Colon (tissue), 2 donors: ENCODE measurements at regions not wholly inside any gene's neighbourhood (a gene's known extent, or its start where the extent isn't known, plus 50 kb on each side); places are given as distances from the start of the nearest gene placed in this dataset.

Experiments used
- FAIRE-seq: peaks from 2 replicates; lab custom pipeline; 2012; peaks lifted over from hg19 to GRCh38; lab: Jason Lieb, UNC
- donor health status: control.
- donor health status: control.

DNA sequence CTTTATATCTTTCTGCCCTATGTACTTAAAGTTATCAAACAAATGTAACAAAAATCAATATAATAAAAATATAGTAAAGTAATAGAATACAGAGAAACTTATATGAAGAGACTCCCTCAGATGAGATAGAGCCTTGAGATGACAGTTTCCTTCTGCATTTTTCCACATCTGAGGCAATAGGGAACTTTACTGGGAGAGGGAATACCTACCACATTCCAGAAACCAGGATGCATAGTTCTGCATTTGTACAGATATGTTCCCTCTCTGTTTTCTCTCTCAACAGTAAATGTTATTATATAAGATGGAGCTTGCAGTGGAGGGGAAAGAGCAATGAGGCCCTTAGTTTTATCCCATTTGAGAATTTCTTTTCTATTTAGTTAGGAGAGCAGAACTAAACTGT, 109.6 kb upstream of the KCNN2 start:
- no peak for FAIRE-seq

DNA sequence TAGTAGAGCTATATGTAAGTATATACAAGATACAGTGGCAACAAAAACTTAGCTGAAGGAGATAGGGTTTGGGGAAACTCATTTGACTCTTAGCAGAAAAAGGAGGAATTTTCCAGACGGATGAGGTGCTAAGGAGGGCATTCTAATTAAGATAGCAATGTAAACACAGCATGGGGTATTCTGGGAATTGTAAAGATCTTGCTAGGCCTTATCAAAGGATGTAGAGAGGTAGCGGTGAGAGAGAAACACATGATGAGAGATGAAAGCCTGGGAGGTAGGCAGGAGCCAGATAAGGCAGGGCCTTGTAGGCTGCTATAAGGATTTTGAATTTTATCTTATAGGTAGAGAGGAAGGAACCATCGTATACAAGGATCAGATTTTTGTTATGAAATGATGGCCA, 106.6 kb upstream of the KCNN2 start:
- FAIRE-seq, result no peak

DNA sequence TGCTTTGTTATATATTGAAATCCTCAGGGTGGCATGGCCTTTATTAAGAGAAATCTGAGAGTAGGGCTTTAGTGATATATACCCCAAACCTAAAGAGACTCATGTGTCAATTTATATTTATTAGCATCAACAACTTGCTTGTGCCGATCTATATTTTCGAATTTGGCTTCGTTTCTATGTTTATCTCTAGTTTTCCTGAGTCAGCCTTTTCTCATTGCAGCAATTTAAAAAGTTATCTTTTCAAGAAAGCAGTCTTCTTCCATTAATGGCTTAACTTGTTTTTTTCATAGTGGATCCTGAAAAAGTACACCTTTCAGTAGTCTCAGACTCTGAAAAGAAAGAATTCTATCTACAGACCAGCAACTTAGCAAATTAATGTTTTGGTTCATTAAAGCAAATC, 99.9 kb upstream of the KCNN2 start:
- FAIRE-seq, result no peak

DNA sequence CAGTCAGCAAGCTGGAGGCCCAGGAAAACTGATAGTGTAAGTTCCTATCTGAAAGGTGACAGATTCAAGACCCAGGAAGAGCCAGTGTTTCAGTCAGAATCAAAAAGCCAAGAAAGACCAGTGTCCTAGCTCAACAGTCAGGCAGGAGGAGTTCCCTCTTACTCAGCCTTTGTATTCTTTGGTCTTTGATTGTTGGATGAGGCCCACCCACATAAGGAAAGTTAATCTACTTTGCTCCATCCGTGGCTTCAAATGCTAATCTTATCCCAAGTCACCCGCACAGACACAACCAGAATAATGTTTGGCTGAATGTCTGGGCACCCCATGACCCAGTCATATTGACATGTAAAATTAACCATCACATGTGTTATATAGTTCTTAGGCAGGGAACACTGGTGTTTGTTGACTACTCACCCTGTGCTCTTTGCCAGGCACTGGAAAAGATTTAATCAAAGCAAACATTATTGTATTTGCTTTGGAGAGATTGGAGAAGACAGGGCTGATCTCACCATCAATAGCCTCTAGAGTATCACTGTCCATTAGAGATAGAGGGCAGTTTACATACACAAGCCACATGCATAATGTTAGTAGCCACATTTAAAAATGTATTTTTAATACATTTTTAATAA, 96.3 kb upstream of the KCNN2 start:
- no peak for FAIRE-seq

DNA sequence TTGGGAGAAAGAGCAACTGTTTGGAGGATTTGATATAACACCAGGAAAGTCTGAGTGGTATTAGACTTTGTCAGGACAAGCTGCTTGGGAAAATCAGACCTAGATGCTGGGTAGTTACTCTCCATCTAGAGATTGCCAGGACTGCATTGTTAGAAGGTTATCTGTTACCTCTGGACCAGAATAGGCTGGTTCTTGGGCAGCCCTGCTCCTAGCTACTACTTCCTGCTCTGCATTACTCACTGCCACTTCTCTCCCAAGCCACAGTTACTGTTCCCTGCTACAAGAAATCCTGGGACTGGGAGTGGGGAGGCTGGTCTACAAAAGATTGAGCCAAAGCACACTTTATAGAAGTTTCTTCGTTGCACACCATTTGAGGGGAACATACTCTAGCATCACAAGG, 95.5 kb upstream of the KCNN2 start:
- no peak for FAIRE-seq

DNA sequence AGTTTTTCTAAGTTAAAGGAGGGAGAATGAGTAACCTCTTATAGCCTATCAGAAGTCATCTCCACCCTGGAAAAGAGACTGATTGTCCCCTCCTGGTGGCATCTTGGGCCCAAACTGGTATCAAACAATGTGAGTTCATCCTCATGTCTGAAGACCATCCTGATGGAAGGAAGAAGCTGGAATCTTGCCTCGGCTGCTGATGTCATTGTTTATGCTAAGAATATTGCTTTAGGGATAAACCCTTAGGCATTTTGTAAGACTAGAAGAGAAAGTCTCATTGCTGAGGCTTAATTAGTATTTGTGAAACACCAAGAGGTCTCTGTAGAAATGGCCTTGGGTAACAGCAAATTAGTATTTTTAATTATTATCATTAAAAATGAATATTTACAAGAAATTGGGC, 65.7 kb upstream of the KCNN2 start:
- no peak for FAIRE-seq

DNA sequence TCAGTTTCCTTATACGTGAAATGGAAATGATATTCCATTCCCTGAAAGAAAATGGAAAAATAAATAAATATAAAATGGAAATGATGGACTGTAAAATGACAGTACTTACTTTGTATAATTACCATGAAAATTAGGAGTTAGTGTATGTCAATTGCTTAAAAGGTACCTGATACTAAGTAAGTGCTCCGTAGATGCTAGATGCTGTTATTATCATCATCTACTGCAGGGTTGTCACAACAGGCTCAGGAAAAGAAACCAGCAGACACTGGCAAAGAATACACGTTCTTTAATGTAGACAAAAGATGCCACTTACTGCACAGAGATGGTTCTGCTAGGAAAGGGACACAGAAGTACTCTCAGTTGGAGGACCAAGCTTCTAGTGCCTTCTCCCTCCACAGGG, 64.0 kb upstream of the KCNN2 start:
- no peak for FAIRE-seq

DNA sequence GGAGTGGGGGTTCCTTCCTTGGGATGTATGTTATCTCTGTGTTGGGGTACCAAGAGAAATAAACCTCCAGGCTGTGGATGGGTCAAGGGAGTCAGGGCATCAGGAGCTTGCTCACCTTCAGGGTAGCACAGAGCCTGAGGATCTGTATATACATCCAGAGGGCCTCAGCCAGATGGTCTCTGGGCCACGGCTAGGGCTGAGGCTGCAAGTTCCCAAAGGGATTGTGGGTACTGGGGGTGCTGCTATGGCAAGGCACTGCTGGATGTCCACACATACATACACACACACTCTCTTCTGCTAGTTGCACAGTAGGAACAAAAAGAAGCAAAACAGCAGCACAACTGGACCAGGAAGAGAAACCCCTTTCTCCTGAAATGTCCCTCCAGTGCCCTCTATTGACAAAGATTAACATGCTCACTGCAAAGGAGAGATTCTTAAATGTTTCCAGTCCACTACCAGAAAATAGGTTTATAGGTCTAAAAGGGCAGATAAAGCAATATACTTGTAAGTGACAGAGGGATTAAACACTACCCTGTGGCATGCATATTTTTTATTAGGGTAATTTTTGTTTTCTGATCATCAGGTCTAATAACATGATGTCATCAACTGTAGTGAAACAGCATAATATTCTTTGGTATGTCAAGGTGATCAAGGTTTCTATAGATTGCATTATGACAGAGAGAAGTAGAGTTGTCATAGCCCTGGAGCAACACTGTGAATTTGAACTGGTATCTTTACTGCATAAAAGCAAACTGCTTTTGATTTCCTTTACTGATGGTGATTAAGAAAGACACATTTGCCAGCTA, 56.3 kb upstream of the KCNN2 start:
- FAIRE-seq, result no peak

DNA sequence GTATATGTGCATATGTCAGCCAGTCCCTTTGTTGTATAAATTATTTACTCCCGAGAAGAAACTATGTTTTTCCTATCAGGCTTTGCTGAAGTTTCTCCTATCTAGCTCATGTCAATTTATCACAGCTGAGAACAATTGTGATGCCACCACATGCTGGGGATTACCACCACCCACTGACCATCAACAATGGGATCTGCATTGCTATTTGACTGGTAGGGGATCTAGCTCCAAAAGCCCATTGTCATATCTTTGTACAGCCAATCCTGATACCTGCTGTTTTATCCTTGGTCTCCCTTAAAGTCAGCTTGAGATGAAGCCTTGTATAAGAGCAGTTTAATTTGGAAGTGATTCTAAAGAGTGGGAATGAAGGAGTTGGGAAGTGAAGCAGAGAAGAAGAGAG, 53.9 kb upstream of the KCNN2 start:
- no peak for FAIRE-seq

DNA sequence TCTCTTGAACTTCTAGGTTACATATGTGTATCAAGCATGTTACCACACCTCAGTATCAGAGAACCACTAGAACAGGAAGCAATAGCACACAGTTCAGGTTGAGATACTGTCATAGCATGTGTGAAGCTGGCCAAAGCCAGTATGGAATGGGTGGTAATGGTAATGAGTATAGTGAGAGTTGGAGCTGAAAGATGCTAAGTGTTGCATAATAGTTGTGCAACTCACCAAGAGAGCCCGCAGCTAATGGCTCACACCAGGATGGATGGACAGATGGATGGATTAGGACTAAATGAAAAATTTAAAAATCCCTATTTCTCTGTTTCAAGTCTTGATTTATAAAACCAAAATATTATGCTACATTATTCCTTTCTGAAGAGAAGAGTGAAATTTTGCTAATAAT, 53.4 kb upstream of the KCNN2 start:
- no peak for FAIRE-seq

DNA sequence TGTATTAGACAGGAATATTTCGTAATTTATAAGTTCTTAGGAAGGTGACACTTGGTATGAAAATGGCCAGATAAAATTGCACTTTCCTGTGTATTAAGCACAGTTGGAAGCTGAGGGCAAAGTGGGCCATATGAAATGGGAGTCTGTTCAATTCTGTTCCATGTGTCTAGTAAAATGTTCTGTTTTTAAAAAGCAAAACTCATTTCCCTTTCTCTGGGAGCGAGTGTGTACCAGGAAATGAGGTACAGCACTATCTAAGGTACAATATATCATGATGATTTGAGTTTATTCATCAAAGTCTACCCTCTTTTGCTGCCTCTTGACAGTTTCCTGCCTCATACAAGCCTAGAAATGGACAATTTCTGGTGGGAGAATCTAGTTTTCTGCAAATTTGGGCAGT, 51.2 kb upstream of the KCNN2 start:
- FAIRE-seq, result no peak

DNA sequence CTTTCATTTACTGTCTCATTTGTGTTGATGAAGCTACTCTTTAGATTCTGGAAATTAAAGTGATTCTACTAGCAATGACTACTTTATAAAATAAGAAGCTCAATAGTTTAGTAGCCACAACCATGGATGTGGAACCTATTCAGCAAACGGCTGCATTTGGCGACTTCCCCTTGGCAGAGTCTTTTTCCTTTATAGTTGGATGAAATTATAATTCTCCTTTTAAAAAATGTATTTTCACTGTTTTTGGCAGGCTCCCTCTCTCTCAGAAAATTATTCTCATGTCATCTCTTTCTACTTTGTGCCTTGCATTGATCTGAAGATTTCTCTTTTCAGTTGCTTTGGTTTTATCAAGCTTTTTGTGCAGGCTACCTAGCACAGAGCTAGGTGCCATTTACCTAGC, 50.6 kb upstream of the KCNN2 start:
- no peak for FAIRE-seq

DNA sequence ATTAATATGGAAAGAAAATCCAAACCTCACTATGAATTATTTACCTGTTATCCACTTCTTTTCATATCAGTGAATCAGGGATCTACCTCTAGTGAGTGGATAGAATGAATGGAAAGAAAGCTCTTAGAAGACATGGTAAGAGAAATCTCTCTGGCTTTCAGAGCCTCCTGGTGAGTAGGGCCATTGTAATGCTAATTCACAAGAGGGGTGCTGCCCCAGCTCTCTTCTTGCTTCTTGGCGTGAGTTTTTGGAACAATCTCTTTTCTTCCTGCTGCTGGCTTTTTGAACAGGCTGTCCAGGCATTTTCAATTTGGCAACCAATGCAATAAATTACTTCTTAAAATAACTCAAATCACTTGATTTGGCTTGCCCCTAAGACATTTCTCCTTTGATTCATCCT, 49.9 kb upstream of the KCNN2 start:
- no peak for FAIRE-seq
